Endothelial cell of umbilical vein (primary cell): ENCODE measurements at regions not wholly inside any gene's neighbourhood (a gene's known extent, or its start where the extent isn't known, plus 50 kb on each side); places are given as distances from the start of the nearest gene placed in this dataset.

ENCODE experiments used
- BruUV-seq: library from RNA; stranded (reverse); fragments of 400-500 nt; replicated peaks from 2 replicates; lab custom pipeline; 2021; lab: Mats Ljungman, UMichigan
- CTCF ChIA-PET: fragments of 300-600, 350-600 bp; sonication (Branson Sonifier 250); formaldehyde crosslinking; loops from one replicate; lab custom pipeline; 2021; ENCODE audit warnings: antibody characterized with exemption, inconsistent platforms; lab: Charles Lee
- POLR2A ChIA-PET: fragments of 300-600, 350-600 bp; sonication (Branson Sonifier 250); formaldehyde crosslinking; loops from one replicate; lab custom pipeline; 2021; ENCODE audit warnings: antibody characterized with exemption, inconsistent platforms; lab: Charles Lee
- DNase-seq: peaks from one replicate; pipeline ENCODE4 v3.0.0-alpha.2; 2011; ENCODE audit warnings: low read depth, low spot score
- FAIRE-seq: peaks from 2 replicates; lab custom pipeline; 2011; peaks lifted over from hg19 to GRCh38; lab: Jason Lieb, UNC
- H2AFZ ChIP-seq: 2 replicates; pipeline ENCODE4 v1.6.0; 2012; ENCODE audit warnings: low read depth, low read length, control low read depth, inconsistent platforms
- H3K27ac ChIP-seq: 2 replicates; pipeline ENCODE4 v1.5.1; 2011; ENCODE audit warnings: low read depth, mild to moderate bottlenecking, control low read depth, low read length, moderate library complexity; ENCODE audit not compliant: insufficient read depth
- H3K27me3 ChIP-seq, 2 experiments: 2 replicates each; pipeline versions ENCODE4 v1.6.0 to v1.6.1; 2011; ENCODE audit warnings: low read length in 2 of 2, mixed read lengths in 1 of 2; ENCODE audit not compliant: control insufficient read depth in 2 of 2, insufficient read depth in 2 of 2
- H3K36me3 ChIP-seq, 2 experiments: 2 replicates in 1 of 2; 3 replicates in 1 of 2; pipeline ENCODE4 v1.5.1; 2011; ENCODE audit warnings: low read length in 2 of 2, mild to moderate bottlenecking in 1 of 2, moderate library complexity in 1 of 2; ENCODE audit not compliant: control insufficient read depth in 2 of 2, insufficient read depth in 2 of 2; ENCODE audit errors: extremely low read depth in 1 of 2
- H3K4me1 ChIP-seq: 3 replicates; pipeline ENCODE4 v1.5.1; 2011; ENCODE audit warnings: mild to moderate bottlenecking, low read length; ENCODE audit not compliant: control insufficient read depth, insufficient read depth; ENCODE audit errors: extremely low read depth
- H3K4me2 ChIP-seq: 2 replicates; pipeline ENCODE4 v1.6.1; 2011; ENCODE audit warnings: low read length, control low read depth, mixed read lengths; ENCODE audit not compliant: insufficient read depth
- H3K4me3 ChIP-seq, 3 experiments: fragments of 200-600 bp in 1 of 3; sonication (generic), shearing (Covaris generic) in 1 of 3; replicated peaks in 1 of 3; 2 replicates each; pipeline ENCODE4 v1.5.1; 2011 to 2016; ENCODE audit warnings: control low read depth in 3 of 3, low read length in 3 of 3, mild to moderate bottlenecking in 2 of 3, inconsistent platforms in 1 of 3, low read depth in 1 of 3, moderate library complexity in 1 of 3; ENCODE audit not compliant: insufficient read depth in 1 of 3
- H3K79me2 ChIP-seq: 2 replicates; pipeline ENCODE4 v1.6.0; 2012; ENCODE audit warnings: low read length, inconsistent platforms; ENCODE audit not compliant: control insufficient read depth, insufficient read depth
- H3K9ac ChIP-seq: replicated peaks from 2 replicates; pipeline ENCODE3; 2011; ENCODE audit warnings: low read length, control low read depth; ENCODE audit not compliant: insufficient read depth; ENCODE audit errors: extremely low read depth
- H3K9me1 ChIP-seq: replicated peaks from 3 replicates; pipeline ENCODE4 v1.6.0; 2011; ENCODE audit warnings: mild to moderate bottlenecking, low read length; ENCODE audit not compliant: control insufficient read depth, insufficient read depth; ENCODE audit errors: extremely low read depth
- H3K9me3 ChIP-seq: replicated peaks from 2 replicates; pipeline ENCODE4 v1.5.1; 2012; ENCODE audit warnings: low read length, inconsistent platforms; ENCODE audit not compliant: control insufficient read depth, insufficient read depth
- H4K20me1 ChIP-seq: replicated peaks from 2 replicates; pipeline ENCODE3; 2011; ENCODE audit warnings: mild to moderate bottlenecking, low read length; ENCODE audit not compliant: control insufficient read depth, insufficient read depth; ENCODE audit errors: extremely low read depth
- EZH2 ChIP-seq: IDR thresholded peaks from 2 replicates; pipeline ENCODE4 v1.6.1; 2012; ENCODE audit warnings: borderline replicate concordance, low read depth, mild to moderate bottlenecking, moderate library complexity, low read length, inconsistent platforms; ENCODE audit not compliant: severe bottlenecking
- FOS ChIP-seq: IDR thresholded peaks from 2 replicates; pipeline ENCODE4 v1.6.1; 2011; ENCODE audit warnings: mild to moderate bottlenecking, low read length, moderate library complexity, borderline replicate concordance; ENCODE audit not compliant: insufficient read depth
- GATA2 ChIP-seq: IDR thresholded peaks from 2 replicates; pipeline ENCODE4 v1.7.0; 2011; ENCODE audit warnings: low read depth, mild to moderate bottlenecking, moderate library complexity, mixed read lengths, low read length; ENCODE audit not compliant: insufficient read length, insufficient read depth
- JUN ChIP-seq: IDR thresholded peaks from 2 replicates; pipeline ENCODE4 v1.6.1; 2011; ENCODE audit warnings: borderline replicate concordance, low read depth; ENCODE audit not compliant: insufficient read length, insufficient read depth
- MYC ChIP-seq: IDR thresholded peaks from one replicate; pipeline ENCODE4 v1.6.1; 2011; ENCODE audit warnings: mild to moderate bottlenecking, low read depth, low read length
- POLR2A ChIP-seq: IDR thresholded peaks from 2 replicates; pipeline ENCODE4 v1.6.1; 2012; ENCODE audit warnings: low read depth, mild to moderate bottlenecking, control low read depth, low read length
- POLR2AphosphoS5 ChIP-seq: IDR thresholded peaks from 2 replicates; pipeline ENCODE4 v1.6.1; 2012; ENCODE audit warnings: low read depth, mild to moderate bottlenecking, control low read depth, low read length, moderate library complexity; ENCODE audit not compliant: insufficient read depth
- dilution Hi-C: fragments of 300-500 bp; cut with MboI; formaldehyde crosslinking; loops from one replicate; pipeline ENCODE4 v1.15.0; 2019; ENCODE audit warnings: low sequenced_read_pairs; ENCODE audit not compliant: extremely low pct_ligation_motif_present
- intact Hi-C: fragments of 100-400 bp; cut with micrococcal nuclease; formaldehyde crosslinking; loops from one replicate; pipeline ENCODE4 v1.10.0; 2022
- TF ChIP-seq, protein P1 (sequence below): IDR thresholded peaks from 2 replicates; pipeline ENCODE4 v1.6.1; 2011; ENCODE audit not compliant: insufficient read depth, insufficient read length
- TF ChIP-seq, protein P2 (sequence below), 2 donors: IDR thresholded peaks; 1 replicate in 1 of 2; 2 replicates in 1 of 2; pipeline ENCODE4 v1.5.1; 2011; ENCODE audit warnings: low read length in 2 of 2, mild to moderate bottlenecking in 2 of 2, moderate library complexity in 2 of 2, control low read depth in 1 of 2, inconsistent platforms in 1 of 2, low read depth in 1 of 2; ENCODE audit not compliant: insufficient read depth in 1 of 2; ENCODE audit errors: extremely low read depth in 1 of 2

DNA sequence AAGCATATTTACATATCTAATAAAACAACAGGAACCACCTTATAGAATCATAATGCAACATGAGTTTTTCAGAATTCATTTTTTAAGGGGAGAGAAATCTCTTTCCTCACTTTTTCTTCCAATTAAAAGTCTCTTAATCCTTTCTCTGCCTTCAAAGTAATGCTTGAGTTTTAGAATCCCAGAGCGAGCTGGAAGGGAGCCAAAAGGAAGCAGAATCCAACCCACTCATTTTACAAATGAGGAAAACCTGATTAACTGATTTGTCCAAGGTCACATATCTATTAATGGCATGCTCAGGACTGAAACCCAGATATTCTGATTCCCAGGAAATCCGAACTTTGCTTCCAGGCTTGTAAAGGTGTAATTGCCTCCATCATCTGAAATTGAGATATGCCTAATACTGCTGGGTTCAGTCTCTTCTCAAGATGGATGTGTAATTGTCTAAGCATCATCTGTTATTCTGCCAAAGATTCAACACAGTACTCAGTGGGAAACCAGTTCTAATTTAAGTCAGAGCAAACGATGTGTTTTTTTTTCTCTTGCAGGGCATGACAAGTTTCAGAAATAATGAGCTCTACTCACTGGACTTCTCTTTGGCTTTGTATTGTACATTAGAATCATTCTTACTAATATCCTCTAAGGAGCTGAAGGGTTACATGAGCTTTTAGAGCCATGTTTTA, 481.4 kb upstream of the CFAP20DC start:
- POLR2A ChIA-PET = no interaction called here
- intact Hi-C loops = no loop called here
- no peak for FAIRE-seq
- no peak overlapping the region for H3K27ac ChIP-seq
- H3K4me2 ChIP-seq = no peak overlapping the region
- TF ChIP-seq FOS (no peak), JUN (no peak), GATA2 (no peak), POLR2AphosphoS5 (no peak), POLR2A (no peak), MYC (no peak), EZH2 (no peak)
- TF ChIP-seq, protein P1, sequence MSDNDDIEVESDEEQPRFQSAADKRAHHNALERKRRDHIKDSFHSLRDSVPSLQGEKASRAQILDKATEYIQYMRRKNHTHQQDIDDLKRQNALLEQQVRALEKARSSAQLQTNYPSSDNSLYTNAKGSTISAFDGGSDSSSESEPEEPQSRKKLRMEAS = no peak
- TF ChIP-seq, protein P2, sequence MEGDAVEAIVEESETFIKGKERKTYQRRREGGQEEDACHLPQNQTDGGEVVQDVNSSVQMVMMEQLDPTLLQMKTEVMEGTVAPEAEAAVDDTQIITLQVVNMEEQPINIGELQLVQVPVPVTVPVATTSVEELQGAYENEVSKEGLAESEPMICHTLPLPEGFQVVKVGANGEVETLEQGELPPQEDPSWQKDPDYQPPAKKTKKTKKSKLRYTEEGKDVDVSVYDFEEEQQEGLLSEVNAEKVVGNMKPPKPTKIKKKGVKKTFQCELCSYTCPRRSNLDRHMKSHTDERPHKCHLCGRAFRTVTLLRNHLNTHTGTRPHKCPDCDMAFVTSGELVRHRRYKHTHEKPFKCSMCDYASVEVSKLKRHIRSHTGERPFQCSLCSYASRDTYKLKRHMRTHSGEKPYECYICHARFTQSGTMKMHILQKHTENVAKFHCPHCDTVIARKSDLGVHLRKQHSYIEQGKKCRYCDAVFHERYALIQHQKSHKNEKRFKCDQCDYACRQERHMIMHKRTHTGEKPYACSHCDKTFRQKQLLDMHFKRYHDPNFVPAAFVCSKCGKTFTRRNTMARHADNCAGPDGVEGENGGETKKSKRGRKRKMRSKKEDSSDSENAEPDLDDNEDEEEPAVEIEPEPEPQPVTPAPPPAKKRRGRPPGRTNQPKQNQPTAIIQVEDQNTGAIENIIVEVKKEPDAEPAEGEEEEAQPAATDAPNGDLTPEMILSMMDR (IDR thresholded peaks at IDR 0.05; ENCODE audit: extremely low read depth in 1 of 2, insufficient read depth in 1 of 2, low read depth in 1 of 2, low read length in 2 of 2) = no peak
- no peaks in the 10 kb centered on the region for H3K9me3 ChIP-seq
- no peak overlapping the region for H3K4me3 ChIP-seq
- no peaks in the 10 kb centered on the region for H3K36me3 ChIP-seq
- CTCF ChIA-PET = no interaction called here
- H3K4me1 ChIP-seq = no peaks in the 10 kb centered on the region
- H2AFZ ChIP-seq = no peak overlapping the region
- H3K27me3 ChIP-seq = no peaks in the 10 kb centered on the region
- no peak for DNase-seq
- no peaks in the 10 kb centered on the region for H4K20me1 ChIP-seq
- H3K9ac ChIP-seq = no peak overlapping the region
- dilution Hi-C loops = no loop called here
- no peaks in the 10 kb centered on the region for H3K79me2 ChIP-seq
- no TSS peak for BruUV-seq
- H3K9me1 ChIP-seq = no peaks in the 10 kb centered on the region
